Testis (tissue), 2 donors: ENCODE measurements at regions not wholly inside any gene's neighbourhood (a gene's known extent, or its start where the extent isn't known, plus 50 kb on each side); places are given as distances from the start of the nearest gene placed in this dataset.
A peak's percentile ranks its signal among the peaks of the same experiment; 100 is the strongest.

Experiments
- DNase-seq: peaks from one replicate; pipeline ENCODE4 v3.0.0-alpha.2; 2019
- H3K27ac ChIP-seq, 2 donors: fragments of 200-600 bp; sonication (generic); one replicate each; pipeline ENCODE4 v1.5.1; 2019
- H3K27me3 ChIP-seq: fragments of 200-600 bp; sonication (generic); one replicate; pipeline ENCODE4 v1.5.1; 2019
- H3K36me3 ChIP-seq: fragments of 200-600 bp; sonication (generic); one replicate; pipeline ENCODE4 v1.5.1; 2017; ENCODE audit warnings: low read depth; ENCODE audit errors: missing control alignments
- H3K4me1 ChIP-seq: fragments of 200-600 bp; sonication (generic); one replicate; pipeline ENCODE4 v1.5.1; 2019
- H3K4me3 ChIP-seq, 2 donors: fragments of 200-600 bp; sonication (generic); one replicate each; pipeline ENCODE4 v1.5.1; 2017 to 2019
- H3K9me3 ChIP-seq: fragments of 200-600 bp; sonication (generic); one replicate; pipeline ENCODE4 v1.5.1; 2017
- CTCF ChIP-seq, 3 experiments: fragments of 450-650 bp in 2 of 3; fragments of 200-600 bp in 1 of 3; sonication (generic) in 1 of 3; IDR thresholded peaks; one replicate each; pipeline ENCODE4 v1.5.1; 2016 to 2019; ENCODE audit warnings: antibody characterized with exemption in 3 of 3, mild to moderate bottlenecking in 2 of 3, moderate library complexity in 1 of 3
- POLR2A ChIP-seq: fragments of 450-650 bp; IDR thresholded peaks from one replicate; pipeline ENCODE4 v1.6.1; 2017; ENCODE audit warnings: antibody characterized with exemption, mild to moderate bottlenecking, moderate library complexity
- WGBS, 2 donors: methylation state at CpG; one replicate each; pipeline ENCODE4 v1.1.5; 2018; 5-methylcytosine and 5-hydroxymethylcytosine counted together
- intact Hi-C: fragments of 100-400 bp; cut with DNase I; formaldehyde crosslinking; loops from one replicate; pipeline ENCODE4 v1.15.1; 2023; ENCODE audit warnings: low total_unique reads

GRCh38 chr13:82115391-82115790, 1766.9 kb downstream of the SLITRK1 start:
- no peak for TF ChIP-seq POLR2A
- TF ChIP-seq CTCF (IDR thresholded peaks at IDR 0.05), result no peak
- no peak for DNase-seq
- H3K27ac ChIP-seq, result no peak overlapping the region
- H3K36me3 ChIP-seq, result no peaks in the 10 kb centered on the region
- H3K4me1 ChIP-seq, result no peaks in the 10 kb centered on the region
- intact Hi-C loops, result no loop called here
- 84% methylated on average over 3 of the region's 3 CpGs for WGBS, 2 donors
- no peak overlapping the region for H3K4me3 ChIP-seq
- no peaks in the 10 kb centered on the region for H3K27me3 ChIP-seq
- no peaks in the 10 kb centered on the region for H3K9me3 ChIP-seq

- intact Hi-C loops, result no loop called here
- DNase-seq, result no peak
- H3K4me3 ChIP-seq, result peak overlapping the region in 1 of 2 donors; percentile 20
- H3K4me1 ChIP-seq, result no peaks in the 10 kb centered on the region
- no peaks in the 10 kb centered on the region for H3K36me3 ChIP-seq
- WGBS, 2 donors, result 78 to 83% methylated on average over 5 of the region's 5 CpGs
- TF ChIP-seq POLR2A (no peak), CTCF (IDR thresholded peaks at IDR 0.05) (no peak)
- H3K27me3 ChIP-seq, result no peaks in the 10 kb centered on the region
- no peaks in the 10 kb centered on the region for H3K9me3 ChIP-seq
- no peak overlapping the region for H3K27ac ChIP-seq
Measured at GRCh38 chr13:82096256-82096655, 1755.3 kb upstream of the SPRY2 start.

GRCh38 chr13:82092312-82092711, 1751.4 kb upstream of the SPRY2 start:
- no peak for TF ChIP-seq CTCF (IDR thresholded peaks at IDR 0.05)
- TF ChIP-seq POLR2A, result no peak
- intact Hi-C loops, result no loop called here
- WGBS, 2 donors, result 89 to 93% methylated on average over 3 of the region's 3 CpGs

GRCh38 chr13:82088781-82089180, 1747.9 kb upstream of the SPRY2 start:
- intact Hi-C loops, result no loop called here
- TF ChIP-seq POLR2A (no peak), CTCF (IDR thresholded peaks at IDR 0.05) (no peak)
- Histone ChIP-seq H3K4me1 (no peaks in the 10 kb centered on the region), H3K27ac (no peak overlapping the region), H3K27me3 (no peaks in the 10 kb centered on the region), H3K4me3 (no peak overlapping the region), H3K9me3 (no peaks in the 10 kb centered on the region), H3K36me3 (no peaks in the 10 kb centered on the region)
- no peak for DNase-seq
- 29 to 47% methylated on average over 1 of the region's 1 CpG for WGBS, 2 donors

More at GRCh38 chr13:82092312-82092711, 1751.4 kb upstream of the SPRY2 start:
- Histone ChIP-seq H3K4me1 (no peaks in the 10 kb centered on the region), H3K36me3 (no peaks in the 10 kb centered on the region), H3K27me3 (no peaks in the 10 kb centered on the region), H3K4me3 (no peak overlapping the region), H3K9me3 (no peaks in the 10 kb centered on the region), H3K27ac (no peak overlapping the region)
- DNase-seq, result no peak

GRCh38 chr13:82076496-82076895, 1735.6 kb upstream of the SPRY2 start:
- intact Hi-C loops, result no loop called here
- no peak for DNase-seq
- H3K9me3 ChIP-seq, result no peaks in the 10 kb centered on the region
- H3K36me3 ChIP-seq, result no peaks in the 10 kb centered on the region
- WGBS, 2 donors, result 80 to 96% methylated on average over 5 of the region's 5 CpGs
- H3K27me3 ChIP-seq, result no peaks in the 10 kb centered on the region
- no peak overlapping the region for H3K27ac ChIP-seq
- H3K4me1 ChIP-seq, result no peaks in the 10 kb centered on the region
- H3K4me3 ChIP-seq, result no peak overlapping the region
- no peak for TF ChIP-seq CTCF (IDR thresholded peaks at IDR 0.05)
- no peak for TF ChIP-seq POLR2A
